ENCODE measurements at regions not wholly inside any gene's neighbourhood (a gene's known extent, or its start where the extent isn't known, plus 50 kb on each side); places are given as distances from the start of the nearest gene placed in this dataset.

DNA sequence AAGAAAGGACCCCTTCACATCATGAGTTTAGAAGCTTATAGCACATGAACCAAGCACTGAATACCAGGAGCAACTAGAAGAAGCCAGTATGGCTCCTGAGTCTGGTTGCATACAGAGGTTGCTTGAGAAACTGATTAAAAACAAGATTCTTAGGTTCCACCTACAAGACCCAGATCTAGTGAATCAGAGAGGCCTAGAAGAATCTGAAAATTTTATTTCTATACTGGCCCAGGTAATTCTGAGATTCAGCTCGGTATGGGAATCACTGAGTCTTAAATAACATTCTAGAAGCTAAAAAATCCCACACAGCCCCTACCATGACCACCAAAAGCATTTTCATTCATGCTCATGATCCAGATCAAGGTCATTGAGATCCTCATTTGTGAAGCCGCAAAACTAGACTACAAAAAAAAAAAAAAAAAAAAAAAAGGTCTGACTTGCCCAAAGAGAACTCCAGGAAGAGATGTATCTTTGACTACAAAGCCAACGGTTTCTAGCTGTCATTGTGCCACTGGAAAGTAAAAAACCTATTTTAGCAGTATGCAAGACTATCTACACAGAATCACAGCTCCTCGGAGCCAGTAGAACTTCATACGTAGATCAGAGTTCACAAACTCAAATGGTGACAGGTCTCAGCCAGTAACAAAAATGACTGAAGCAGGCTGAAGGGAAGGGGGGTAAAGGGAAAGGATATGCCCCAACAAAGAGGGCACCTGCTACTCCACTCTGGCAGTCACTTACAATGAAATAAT, 168.4 kb upstream of the EGLN3 start:
- TF ChIP-seq, protein P1, sequence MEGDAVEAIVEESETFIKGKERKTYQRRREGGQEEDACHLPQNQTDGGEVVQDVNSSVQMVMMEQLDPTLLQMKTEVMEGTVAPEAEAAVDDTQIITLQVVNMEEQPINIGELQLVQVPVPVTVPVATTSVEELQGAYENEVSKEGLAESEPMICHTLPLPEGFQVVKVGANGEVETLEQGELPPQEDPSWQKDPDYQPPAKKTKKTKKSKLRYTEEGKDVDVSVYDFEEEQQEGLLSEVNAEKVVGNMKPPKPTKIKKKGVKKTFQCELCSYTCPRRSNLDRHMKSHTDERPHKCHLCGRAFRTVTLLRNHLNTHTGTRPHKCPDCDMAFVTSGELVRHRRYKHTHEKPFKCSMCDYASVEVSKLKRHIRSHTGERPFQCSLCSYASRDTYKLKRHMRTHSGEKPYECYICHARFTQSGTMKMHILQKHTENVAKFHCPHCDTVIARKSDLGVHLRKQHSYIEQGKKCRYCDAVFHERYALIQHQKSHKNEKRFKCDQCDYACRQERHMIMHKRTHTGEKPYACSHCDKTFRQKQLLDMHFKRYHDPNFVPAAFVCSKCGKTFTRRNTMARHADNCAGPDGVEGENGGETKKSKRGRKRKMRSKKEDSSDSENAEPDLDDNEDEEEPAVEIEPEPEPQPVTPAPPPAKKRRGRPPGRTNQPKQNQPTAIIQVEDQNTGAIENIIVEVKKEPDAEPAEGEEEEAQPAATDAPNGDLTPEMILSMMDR (IDR thresholded peaks at IDR 0.05) = no peak

DNA sequence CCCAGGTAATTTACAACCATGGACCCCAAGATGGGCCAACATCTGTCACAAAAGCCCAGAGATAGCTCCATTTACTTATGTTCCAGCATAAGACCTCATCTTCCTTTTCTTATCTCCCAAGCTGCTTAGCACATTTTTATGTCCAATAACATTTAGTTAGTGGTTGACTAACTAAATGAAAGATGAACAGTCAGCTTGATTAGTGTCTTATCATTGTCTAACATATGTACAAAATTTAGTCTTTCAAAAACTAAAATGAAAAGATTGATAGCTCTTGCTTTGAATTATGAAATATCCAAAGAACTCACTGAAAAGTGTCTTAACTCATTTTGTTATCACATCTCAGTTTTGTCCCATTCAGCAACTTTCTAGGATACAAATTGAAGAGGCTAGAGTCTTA, 163.1 kb upstream of the EGLN3 start:
- TF ChIP-seq, protein P1 (IDR thresholded peaks at IDR 0.05) = no peak

DNA sequence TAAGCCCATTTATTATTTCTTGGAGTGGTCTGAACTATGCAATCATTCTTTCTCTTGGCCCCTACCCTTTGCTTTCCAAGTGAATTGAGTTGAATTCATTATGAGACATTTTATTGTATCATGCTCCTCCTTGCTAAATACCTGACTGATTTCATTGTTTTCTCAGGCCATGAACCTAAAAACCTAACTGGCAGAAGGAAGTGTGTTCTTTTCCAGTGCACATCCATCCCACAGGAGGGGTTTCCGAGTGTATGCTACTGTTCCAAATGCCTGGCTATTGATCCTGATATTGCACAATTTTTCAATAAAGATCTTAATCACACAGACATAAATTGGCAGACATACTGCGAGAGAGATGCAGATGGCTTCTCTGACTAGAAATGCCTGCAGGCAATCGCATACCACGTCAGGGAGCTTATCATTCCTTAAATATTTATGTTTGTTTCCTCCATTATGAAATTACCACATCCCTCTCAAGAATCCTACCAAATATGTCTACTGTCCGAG, 162.2 kb upstream of the EGLN3 start:
- TF ChIP-seq, protein P1 (IDR thresholded peaks at IDR 0.05) = no peak

DNA sequence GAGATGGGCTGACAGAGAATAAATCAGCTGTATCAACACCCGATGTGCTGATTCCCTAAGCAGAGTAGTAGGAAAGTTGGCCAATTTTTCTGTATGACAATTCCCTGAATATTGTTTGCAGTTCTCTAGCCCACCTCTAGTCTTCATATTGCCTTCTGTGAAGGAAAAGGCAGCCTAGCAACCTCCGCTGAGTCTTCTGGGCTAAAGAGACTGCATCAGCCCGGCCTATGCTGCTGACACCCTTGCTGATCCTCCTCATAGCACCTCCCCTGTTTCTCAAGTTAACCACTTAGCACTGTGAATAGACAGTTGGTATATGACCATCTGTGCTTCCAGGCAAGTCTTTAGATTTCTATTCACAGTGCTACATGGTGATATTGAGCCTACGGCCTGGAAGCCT, 161.1 kb upstream of the EGLN3 start:
- TF ChIP-seq, protein P1 (IDR thresholded peaks at IDR 0.05) = no peak

DNA sequence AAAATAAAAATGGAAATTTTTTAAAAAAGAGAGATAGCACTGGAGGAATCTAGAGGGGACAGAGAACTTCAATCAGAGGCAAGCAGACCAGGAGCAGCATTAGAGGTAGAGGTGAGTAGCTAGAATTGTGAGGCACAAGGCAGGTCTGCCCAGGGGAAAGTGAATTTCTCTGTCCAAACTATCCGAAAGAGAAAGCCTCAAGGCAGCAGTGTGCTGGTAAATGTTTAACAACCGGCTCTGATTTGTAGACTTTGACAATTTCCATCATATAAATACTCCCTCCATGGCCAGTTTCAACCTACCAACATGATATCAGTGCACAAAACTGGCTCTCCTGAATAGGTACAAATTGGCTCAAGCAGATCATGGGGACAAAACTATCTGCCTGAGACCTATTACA, 160.6 kb upstream of the EGLN3 start:
- TF ChIP-seq, protein P1 (IDR thresholded peaks at IDR 0.05) = no peak

DNA sequence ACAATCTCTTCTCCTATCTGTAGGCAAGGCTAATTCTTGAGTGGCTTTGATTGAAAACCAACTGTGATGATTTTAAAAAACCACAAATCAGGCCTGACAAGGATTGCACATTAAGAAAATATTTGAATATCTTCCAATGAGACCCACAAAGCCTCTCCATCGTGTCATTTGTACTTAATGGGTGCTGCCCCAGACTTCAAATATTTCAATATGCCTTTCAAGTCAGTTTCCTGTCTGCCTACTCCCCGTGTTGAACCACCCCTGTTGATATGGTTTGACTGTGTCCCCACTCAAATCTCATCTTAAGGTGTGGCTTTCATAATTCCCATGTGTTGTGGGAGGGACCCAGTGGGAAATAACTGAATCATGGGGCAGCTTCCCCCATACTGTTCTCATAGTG, 159.7 kb upstream of the EGLN3 start:
- TF ChIP-seq, protein P1 (IDR thresholded peaks at IDR 0.05) = no peak

DNA sequence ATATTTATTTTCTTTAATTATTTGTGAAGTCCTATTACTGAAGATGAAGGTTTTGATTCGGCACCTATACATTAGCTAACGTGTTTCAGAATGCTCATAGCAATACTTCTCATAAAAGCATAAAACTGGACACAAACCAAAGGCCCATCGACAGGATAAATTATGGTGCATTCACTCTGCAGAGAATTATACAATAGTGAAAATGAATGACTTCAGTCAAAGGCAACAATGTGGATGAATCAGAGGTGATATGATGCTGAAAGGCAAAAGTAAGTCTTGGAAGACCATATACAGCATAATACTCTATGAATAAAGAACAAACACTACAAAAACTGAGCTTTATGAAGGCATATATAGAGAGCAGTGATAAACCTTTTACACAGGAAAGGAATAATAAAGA, 156.6 kb upstream of the EGLN3 start:
- TF ChIP-seq, protein P1 (IDR thresholded peaks at IDR 0.05) = no peak
